HFF-Myc (cell line): ENCODE measurements at regions not wholly inside any gene's neighbourhood (a gene's known extent, or its start where the extent isn't known, plus 50 kb on each side); places are given as distances from the start of the nearest gene placed in this dataset.

Source experiments
- DNase-seq: peaks from one replicate; pipeline ENCODE4 v3.0.0-alpha.2; 2011; ENCODE audit warnings: low read depth; ENCODE audit errors: extremely low read depth
- H3K4me3 ChIP-seq: replicated peaks from 2 replicates; pipeline ENCODE4 v1.5.1; 2011; ENCODE audit warnings: low read depth, mild to moderate bottlenecking, control low read depth, low read length
- CTCF ChIP-seq: IDR thresholded peaks from 2 replicates; pipeline ENCODE4 v1.5.1; 2012; ENCODE audit warnings: mild to moderate bottlenecking, low read depth, low read length, control low read depth; ENCODE audit errors: missing control alignments

DNA sequence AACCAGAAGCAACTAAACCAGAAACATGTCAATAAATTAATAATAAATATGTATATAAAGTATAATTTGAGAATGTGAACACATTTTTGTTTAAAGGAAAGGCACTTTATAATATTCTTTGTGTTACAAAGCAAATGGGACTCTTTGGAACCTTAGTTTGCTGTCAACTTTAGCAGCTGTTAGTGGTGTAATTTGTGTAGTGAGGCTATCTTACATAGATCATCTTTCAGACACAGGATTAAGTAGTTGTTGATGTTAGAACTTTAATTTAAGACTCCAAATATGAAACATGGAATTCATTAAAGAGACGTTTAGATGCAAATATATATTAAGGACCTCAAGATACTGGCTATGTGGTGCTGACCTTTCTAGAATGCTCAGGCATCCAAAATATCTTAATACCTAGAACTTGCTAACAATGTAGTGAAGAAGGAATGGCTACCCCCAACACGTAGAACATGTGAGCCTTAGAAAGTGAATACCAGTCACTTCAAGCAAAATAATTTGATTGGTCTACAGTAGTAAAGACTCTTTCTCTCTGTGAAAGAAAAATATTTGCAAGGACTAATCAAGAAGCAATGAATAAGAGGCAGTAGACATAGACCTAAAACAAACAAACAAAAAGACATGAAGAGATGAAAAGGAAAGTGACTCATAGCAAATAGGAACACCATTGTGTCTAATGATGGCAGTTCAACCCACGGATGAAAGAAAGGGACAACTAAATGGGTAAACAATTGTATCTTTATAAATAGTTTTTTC lies 811.4 kb downstream of the USP25 start:
- H3K4me3 ChIP-seq, result no peak overlapping the region
- DNase-seq, result no peak
- TF ChIP-seq CTCF, result no peak

- DNase-seq, result no peak
- H3K4me3 ChIP-seq, result no peak overlapping the region
- no peak for TF ChIP-seq CTCF
Measured at GRCh38 chr21:16550118-16550517, 820.3 kb downstream of the USP25 start.

DNA sequence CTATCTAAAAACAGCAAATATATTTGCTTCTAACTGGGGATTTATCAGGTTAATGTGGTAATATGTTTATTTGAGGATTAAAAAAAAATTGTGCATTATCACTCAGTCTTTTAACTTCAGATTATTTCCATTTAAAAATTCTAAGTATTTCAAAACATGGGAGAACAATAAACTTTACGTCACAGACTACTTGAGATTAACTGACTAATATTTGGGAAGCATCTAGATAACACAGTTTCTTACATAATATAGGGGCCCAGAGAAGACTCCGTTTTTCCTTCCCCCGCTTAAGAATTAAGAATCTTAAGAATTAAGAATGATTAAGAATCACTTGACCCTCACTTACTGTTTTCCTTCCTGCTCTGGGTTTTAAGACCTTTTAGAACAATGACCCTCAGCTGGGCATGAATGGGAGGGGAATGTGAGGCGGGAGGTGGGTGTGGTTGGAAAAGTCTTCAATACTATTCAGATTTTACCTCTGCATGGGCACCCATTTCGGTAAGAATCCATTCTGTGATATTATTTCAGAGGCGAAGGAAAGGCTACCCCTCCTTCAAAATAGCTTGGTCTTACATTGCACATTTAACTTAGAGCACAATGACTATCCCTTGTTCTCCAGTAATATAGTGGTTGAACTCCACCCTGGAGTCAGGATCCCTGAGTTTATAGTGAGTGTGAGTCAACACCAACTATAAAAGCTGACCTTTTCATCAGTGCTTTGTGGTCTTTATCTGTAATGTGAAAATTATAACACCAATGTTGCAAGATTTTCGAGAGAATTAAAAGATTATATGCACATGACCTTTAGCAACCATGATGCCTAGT lies 821.3 kb downstream of the USP25 start:
- DNase-seq, result no peak
- no peak overlapping the region for H3K4me3 ChIP-seq
- TF ChIP-seq CTCF, result no peak

- H3K4me3 ChIP-seq, result no peak overlapping the region
- DNase-seq, result no peak
- TF ChIP-seq CTCF, result no peak
Measured at GRCh38 chr21:16552880-16553279, 823.1 kb downstream of the USP25 start.

GRCh38 chr21:16554503-16554902 lies 824.7 kb downstream of the USP25 start:
- no peak overlapping the region for H3K4me3 ChIP-seq
- TF ChIP-seq CTCF, result no peak
- no peak for DNase-seq

- H3K4me3 ChIP-seq, result no peak overlapping the region
- DNase-seq, result no peak
- TF ChIP-seq CTCF, result no peak
Measured at GRCh38 chr21:16563116-16563515, 833.3 kb downstream of the USP25 start.
